CD4-positive, alpha-beta T cell treated with Interleukin-15 for 4 hours (primary cell): ENCODE measurements at regions not wholly inside any gene's neighbourhood (a gene's known extent, or its start where the extent isn't known, plus 50 kb on each side); places are given as distances from the start of the nearest gene placed in this dataset.
"Not testable (repeated sequence)": the region's sequence is repeated elsewhere in the genome, so short reads cannot be mapped to it uniquely, and the experiment has no call there.

Experiments
- DNase-seq: peaks from one replicate; pipeline ENCODE4 v3.0.0-alpha.2; 2020; ENCODE audit warnings: low spot score

GRCh38 chr2:150847578-150847977 is 360.1 kb upstream of the RND3 start:
- DNase-seq, result no peak

GRCh38 chr2:150846691-150847090 is 359.2 kb upstream of the RND3 start:
- DNase-seq, result no peak

- DNase-seq, result no peak
Observed at GRCh38 chr2:150832686-150833085, 345.2 kb upstream of the RND3 start.

GRCh38 chr2:150824118-150824517 is 336.7 kb upstream of the RND3 start:
- no peak for DNase-seq

GRCh38 chr2:150817422-150817821 is 330.0 kb upstream of the RND3 start:
- DNase-seq, result no peak

GRCh38 chr2:150812664-150813367 is 325.3 kb upstream of the RND3 start:
- no peak for DNase-seq

- no peak for DNase-seq
Observed at GRCh38 chr2:150812066-150812465, 324.6 kb upstream of the RND3 start.

- no peak for DNase-seq
Observed at GRCh38 chr2:150811259-150811855, 323.9 kb upstream of the RND3 start.

GRCh38 chr2:150809103-150809502 is 321.6 kb upstream of the RND3 start:
- no peak for DNase-seq

GRCh38 chr2:150806336-150806735 is 318.9 kb upstream of the RND3 start:
- no peak for DNase-seq

- no peak for DNase-seq
Observed at GRCh38 chr2:150803689-150804398, 316.4 kb upstream of the RND3 start.

- no peak for DNase-seq
Observed at GRCh38 chr2:150802635-150803034, 315.2 kb upstream of the RND3 start.

- DNase-seq, result not testable (repeated sequence)
Observed at GRCh38 chr2:150796236-150796635, 308.8 kb upstream of the RND3 start.

- DNase-seq, result no peak
Observed at GRCh38 chr2:150792780-150793300, 305.4 kb upstream of the RND3 start.

- no peak for DNase-seq
Observed at GRCh38 chr2:150791567-150791966, 304.1 kb upstream of the RND3 start.

GRCh38 chr2:150789376-150789905 is 302.0 kb upstream of the RND3 start:
- no peak for DNase-seq

GRCh38 chr2:150788426-150789140 is 301.1 kb upstream of the RND3 start:
- DNase-seq, result no peak

GRCh38 chr2:150787353-150788093 is 300.1 kb upstream of the RND3 start:
- no peak for DNase-seq

- no peak for DNase-seq
Observed at GRCh38 chr2:150784389-150784788, 296.9 kb upstream of the RND3 start.

- DNase-seq, result no peak
Observed at GRCh38 chr2:150783896-150784295, 296.4 kb upstream of the RND3 start.

- DNase-seq, result no peak
Observed at GRCh38 chr2:150783015-150783414, 295.5 kb upstream of the RND3 start.
